ENCODE measurements at regions not wholly inside any gene's neighbourhood (a gene's known extent, or its start where the extent isn't known, plus 50 kb on each side); places are given as distances from the start of the nearest gene placed in this dataset.

GRCh38 chr13:33945477-33945876 lies 127.5 kb downstream of the RFC3 start:
- DNase-seq (ENCODE audit: low read depth): no peak

- peak; percentile 48 for DNase-seq (ENCODE audit: low read depth)
Observed at GRCh38 chr13:33953203-33953602, 135.3 kb downstream of the RFC3 start.

DNA sequence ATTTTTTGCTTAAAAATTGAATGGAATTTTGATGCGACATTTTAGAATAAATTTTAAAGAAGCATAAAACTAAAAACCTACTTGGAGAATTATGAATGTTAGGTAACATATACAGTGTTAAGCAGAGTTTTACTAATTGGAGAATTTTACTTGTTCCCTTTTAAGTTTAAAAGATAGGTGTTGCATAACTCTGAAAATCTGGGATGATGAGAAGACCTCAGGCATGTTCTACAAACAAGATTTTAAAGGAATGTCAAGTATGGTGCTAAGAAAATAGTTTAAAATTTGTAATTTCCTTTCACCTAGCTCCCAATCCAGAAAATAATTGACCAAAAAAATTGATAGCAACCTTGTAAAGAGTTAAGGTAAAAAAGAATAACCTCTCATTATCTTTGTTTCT lies 135.8 kb downstream of the RFC3 start:
- DNase-seq (ENCODE audit: low read depth): no peak

- DNase-seq (ENCODE audit: low read depth): no peak
Observed at GRCh38 chr13:33956346-33956745, 138.4 kb downstream of the RFC3 start.

DNA sequence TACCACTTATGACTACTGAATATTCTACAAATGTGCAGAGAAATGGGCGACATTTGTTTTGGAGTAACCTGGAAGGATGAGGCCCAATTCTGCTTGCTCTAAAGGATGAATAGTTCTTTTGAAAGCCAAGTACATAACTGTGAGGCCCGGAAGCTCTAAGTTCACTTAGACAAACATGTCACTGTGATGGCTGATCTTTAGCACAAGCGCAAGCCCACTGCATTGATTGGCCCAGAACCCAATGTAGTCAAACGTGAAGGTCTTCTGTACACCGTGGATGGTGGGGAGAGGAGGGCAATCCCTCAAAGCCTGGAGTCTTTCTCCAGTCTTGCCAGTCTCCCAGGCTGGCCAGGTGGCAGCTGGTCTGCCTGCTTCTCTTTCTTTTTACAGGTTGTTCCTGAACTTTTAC lies 139.6 kb downstream of the RFC3 start:
- no peak for DNase-seq (ENCODE audit: low read depth)

- DNase-seq (ENCODE audit: low read depth): no peak
Observed at GRCh38 chr13:33958964-33959363, 141.0 kb downstream of the RFC3 start.

- DNase-seq (ENCODE audit: low read depth): no peak
Observed at GRCh38 chr13:33963134-33963533, 145.2 kb downstream of the RFC3 start.

DNA sequence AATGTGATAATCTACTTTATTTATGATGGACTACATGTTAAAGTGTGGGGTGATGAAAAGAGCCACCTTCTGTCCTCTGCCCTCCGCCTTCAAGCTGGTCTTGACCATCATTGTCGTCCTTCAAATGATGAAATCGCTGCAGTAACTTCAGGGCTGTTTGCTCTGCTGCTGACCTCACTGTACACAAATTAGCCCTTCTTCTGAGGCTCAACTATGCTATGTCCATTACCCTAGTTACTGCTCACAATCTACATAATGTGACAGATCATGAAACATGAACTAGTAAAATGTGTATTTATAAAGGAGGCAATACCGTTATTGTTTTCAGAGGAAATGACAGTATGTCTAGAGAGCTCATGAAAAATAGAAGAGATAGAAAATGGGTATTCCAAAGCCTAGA lies 145.9 kb downstream of the RFC3 start:
- no peak for DNase-seq (ENCODE audit: low read depth)

GRCh38 chr13:33968520-33969507 lies 150.9 kb downstream of the RFC3 start:
- DNase-seq (ENCODE audit: low read depth): no peak

DNA sequence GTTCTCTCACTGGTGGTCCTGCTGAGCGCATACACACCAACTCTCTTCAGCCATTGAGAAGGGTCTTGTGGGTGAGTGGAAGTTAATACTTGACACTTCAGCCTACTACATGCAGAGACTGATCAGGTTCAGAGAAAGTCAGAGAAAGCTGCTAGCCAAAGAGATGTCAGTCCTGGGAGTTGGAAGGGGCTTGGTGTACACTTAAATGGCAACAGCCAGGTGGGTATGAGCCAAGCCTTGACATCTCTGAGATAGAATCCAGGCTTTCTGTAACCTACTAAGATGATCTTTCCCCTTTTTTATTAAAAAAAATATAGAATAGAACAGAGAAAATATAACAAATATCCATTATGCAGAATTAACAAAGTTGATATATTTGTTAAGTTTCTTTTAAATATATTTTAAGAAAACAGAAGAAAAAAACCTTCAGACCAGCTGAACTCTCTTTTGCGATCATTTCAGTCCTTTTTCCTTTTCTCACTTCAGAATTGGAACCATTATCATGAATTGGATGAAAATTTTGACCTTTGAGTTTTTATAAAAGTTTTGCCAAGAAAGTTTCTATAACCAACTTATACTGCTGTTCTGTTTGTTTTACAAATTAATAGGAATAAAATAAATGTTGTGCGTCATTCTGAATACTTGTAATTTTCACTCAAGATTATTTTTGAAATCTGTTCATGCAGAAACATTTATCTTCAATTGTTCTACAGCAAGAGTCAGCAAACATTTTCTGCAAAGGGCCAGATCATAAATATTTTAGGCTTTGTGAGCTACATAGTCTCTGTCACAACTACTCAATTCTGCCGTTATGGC lies 153.0 kb downstream of the RFC3 start:
- no peak for DNase-seq (ENCODE audit: low read depth)

GRCh38 chr13:33971562-33971819 lies 153.5 kb downstream of the RFC3 start:
- DNase-seq (ENCODE audit: low read depth): no peak

DNA sequence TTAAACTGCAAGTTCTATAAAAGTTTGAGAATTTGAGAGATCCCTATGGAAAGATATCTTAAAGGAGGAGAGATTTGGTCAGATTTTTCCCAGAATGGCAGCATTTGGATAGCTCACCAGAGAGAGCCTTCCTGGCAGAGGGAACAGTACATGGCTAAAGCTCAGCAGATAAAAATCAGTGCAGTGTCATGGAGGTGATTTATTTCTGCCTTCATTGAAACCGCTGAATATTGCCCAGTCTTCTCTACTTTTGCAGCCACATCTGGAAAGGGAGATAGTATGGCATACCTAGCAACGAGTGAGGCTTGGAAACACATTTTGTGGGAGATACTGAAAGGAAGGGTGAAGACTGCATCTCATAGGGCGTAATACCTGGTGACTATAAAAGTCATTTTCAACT lies 155.2 kb downstream of the RFC3 start:
- no peak for DNase-seq (ENCODE audit: low read depth)

DNA sequence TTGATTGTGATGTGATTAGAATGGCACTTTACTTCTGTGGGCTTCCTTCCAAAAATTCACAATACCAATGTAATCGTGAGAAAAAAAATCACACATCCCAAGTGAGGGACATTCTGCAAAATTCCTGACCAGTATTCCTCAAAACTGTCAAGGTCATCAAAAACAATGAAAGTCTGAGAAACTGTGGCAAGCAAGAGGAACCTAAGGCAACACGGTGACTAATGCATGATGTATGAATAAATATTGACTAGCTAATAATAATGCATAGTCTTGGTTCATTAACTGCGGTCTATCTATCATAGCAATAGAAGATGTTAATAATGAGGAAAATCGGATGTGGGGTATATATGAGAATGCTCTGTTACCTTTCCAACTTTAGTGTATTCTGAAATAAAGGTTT lies 159.0 kb downstream of the RFC3 start:
- DNase-seq (ENCODE audit: low read depth): no peak

DNA sequence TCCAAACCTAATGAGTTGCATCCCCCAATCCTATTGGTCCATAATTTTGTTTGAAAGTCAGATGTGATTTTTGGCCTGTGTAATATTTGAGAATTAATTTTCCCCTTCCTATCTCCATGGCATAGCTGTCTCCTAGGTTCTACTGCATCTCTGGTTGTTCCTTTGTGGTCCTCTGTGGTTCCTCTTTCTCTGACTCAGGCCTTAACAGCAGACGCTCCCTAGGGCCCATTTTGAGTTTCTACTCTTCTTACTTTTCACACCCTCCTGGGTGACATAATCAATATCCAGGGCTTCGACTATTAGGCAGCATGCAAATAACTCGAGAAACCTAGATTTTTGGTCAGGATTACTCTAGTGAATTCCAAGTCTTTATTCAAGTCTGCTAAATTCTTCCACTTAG lies 160.7 kb downstream of the RFC3 start:
- DNase-seq (ENCODE audit: low read depth): no peak

DNA sequence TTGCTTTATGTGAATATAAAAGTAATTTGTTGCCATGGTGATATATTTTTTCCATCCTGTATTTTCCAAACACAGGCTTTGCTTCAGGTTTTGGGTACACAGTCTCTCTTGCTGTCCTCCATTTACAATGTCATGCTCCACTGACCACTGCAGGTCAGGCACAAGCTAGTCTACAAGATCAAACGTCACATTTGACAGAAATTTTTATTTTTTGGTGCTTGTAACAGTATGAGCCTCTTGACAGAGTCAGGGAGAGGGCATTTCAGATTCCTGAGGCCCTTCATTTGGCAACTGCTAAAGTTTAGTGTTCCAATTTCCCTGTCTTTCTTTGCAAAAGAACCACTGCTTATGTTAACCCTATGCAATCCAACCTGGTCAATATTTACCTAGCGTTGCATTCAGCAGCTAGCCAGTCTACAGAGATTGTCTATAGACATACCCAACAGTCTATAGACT lies 175.0 kb downstream of the RFC3 start:
- no peak for DNase-seq (ENCODE audit: low read depth)

DNA sequence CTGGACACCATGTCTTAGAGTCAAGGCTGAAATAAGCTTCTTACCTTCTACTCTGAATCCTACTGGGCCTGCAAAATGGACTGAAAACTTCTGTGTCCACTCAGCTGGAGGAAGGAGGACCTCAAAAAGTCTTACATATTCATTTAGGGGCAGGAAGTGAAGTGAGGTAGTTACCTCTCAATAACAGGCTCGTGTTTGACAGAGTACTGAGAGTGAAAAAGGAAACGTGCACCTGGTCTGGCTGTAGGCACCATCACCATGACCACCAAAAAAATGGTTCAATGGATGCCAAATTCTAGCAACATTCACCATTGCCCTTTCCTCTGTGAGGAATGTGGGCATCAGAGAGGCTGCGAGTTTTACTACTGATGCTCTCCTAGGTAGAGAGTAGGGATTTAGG lies 176.2 kb downstream of the RFC3 start:
- DNase-seq (ENCODE audit: low read depth): no peak

DNA sequence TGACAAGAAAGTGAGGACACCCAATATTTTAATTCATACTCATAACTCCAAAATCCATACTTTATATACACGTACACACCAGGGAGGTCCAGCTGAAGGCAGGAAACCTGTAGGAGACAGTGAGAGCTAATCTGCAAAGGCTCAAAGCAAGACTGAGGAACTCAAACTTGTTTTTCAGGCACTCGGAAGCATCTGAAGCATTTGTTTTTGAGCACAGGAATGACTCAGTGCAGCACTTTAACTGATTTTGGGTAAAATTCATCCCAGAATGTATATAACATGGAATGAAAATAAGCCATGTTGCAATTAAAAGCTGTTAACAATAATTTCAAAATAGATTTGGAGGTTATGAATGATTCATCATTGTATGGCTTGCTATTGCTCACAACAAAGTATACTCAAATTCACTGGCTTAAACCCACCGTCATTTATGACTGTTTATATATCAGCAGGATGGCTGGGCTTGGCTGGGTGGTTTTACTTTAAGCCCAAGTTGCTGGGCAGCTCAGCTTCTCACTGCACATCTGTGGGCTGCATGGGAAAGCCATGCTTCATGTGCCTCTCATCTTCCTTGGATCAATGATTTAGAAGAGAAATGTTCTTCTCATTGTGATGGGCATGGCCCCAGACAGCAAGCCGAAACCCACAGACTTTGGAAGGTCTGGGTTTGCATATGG lies 177.0 kb downstream of the RFC3 start:
- DNase-seq (ENCODE audit: low read depth): no peak

GRCh38 chr13:33996636-33997035 lies 178.7 kb downstream of the RFC3 start:
- DNase-seq (ENCODE audit: low read depth): no peak

- DNase-seq (ENCODE audit: low read depth): no peak
Observed at GRCh38 chr13:33997574-33997973, 179.6 kb downstream of the RFC3 start.

- DNase-seq (ENCODE audit: low read depth): no peak
Observed at GRCh38 chr13:33999811-34000605, 182.1 kb downstream of the RFC3 start.

DNA sequence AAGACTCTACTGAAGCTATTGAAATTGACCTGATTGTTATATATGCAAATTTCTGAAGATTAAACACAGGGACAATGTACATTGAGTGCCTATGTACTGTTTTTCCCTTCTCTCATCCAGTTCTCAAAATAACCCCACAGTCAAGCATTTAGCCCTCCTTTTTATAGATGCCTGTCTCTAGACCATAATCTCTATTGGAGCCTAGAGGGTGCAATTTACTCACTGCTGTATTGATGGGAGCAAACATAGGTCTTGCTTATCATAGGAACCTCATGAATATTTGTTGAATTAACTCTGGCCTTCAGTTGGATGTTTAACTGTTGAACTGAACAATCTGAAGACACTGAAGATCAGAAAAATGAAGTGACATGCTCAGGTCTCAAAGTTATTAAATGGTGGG lies 183.0 kb downstream of the RFC3 start:
- DNase-seq (ENCODE audit: low read depth): no peak

Measured in HT1080 (cell line).